ENCODE measurements at regions not wholly inside any gene's neighbourhood (a gene's known extent, or its start where the extent isn't known, plus 50 kb on each side); places are given as distances from the start of the nearest gene placed in this dataset.

DNA sequence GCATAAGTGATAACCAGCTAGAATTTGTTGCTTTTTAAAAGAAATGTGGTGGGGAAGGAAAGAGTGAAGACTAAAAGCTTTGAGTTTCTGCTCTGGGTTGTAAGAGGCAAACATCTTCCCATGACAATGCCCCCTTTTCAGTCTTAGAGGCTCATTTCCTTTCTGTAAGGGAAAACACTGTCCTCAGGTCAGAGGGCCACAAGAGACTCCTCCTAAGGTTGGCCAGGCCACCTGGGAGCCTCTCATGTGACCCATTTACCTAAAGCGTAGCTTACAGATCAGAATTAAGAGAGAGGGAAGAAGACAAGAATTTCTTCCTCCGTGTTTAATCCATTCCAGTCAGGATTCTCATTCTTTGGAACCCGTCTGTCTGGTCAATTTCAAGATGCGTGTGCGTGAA is 220.4 kb upstream of the HEY2 start:
- Histone ChIP-seq H3K36me3 (no peaks in the 10 kb centered on the region), H3K27me3 (no peaks in the 10 kb centered on the region; the same call in 1 of the 2 replicates), H3K4me3 (no peak overlapping the region), H3K27ac (no peak overlapping the region), H3K4me1 (peaks cover 11% of the 10 kb centered on the region; the same call in 1 of the 2 replicates), H3K9me3 (replicated peaks) (no peaks in the 10 kb centered on the region)
- no peak for DNase-seq

DNA sequence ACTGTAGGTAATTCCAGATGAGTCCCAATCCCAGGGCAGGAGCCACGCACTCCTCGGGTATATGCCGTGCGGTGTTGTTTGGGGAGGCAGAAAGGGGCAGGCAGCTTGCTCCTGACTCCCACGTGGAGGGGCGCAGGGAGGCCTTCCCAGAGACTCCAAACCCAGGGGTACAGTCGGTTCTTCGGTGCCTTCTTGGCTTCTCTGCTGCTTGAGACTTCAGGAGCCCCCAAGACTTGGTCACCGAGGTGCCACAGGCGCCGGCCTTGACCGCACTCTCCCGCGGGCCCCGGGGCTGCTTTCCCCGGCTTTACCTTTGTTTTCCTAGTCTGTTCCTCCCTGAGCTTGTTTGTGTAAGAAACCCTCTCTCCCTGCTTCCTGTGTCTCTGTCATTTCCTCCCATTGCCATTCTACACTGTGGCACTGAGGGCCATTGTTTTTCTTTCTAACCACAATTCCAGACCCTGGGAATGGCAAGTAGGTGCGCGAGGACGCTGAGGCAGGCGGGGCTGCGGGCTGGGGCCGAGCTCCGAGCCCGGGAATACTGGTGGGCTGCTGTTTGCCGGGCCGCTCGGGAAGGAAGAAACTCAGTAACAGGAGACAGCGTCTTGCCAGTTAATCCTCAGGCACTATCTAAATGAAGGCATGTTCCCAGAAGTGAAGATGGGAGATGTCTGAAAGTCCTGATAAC is 215.6 kb upstream of the HEY2 start:
- peaks cover 5% of the 10 kb centered on the region; the same call in 1 of the 2 replicates for H3K4me1 ChIP-seq
- no peaks in the 10 kb centered on the region; the same call in 1 of the 2 replicates for H3K27me3 ChIP-seq
- no peak overlapping the region for H3K27ac ChIP-seq
- peak; percentile 28 to 58 for DNase-seq
- H3K4me3 ChIP-seq = peak overlapping the region; percentile 46
- H3K9me3 ChIP-seq (replicated peaks) = no peaks in the 10 kb centered on the region
- H3K36me3 ChIP-seq = no peaks in the 10 kb centered on the region

DNA sequence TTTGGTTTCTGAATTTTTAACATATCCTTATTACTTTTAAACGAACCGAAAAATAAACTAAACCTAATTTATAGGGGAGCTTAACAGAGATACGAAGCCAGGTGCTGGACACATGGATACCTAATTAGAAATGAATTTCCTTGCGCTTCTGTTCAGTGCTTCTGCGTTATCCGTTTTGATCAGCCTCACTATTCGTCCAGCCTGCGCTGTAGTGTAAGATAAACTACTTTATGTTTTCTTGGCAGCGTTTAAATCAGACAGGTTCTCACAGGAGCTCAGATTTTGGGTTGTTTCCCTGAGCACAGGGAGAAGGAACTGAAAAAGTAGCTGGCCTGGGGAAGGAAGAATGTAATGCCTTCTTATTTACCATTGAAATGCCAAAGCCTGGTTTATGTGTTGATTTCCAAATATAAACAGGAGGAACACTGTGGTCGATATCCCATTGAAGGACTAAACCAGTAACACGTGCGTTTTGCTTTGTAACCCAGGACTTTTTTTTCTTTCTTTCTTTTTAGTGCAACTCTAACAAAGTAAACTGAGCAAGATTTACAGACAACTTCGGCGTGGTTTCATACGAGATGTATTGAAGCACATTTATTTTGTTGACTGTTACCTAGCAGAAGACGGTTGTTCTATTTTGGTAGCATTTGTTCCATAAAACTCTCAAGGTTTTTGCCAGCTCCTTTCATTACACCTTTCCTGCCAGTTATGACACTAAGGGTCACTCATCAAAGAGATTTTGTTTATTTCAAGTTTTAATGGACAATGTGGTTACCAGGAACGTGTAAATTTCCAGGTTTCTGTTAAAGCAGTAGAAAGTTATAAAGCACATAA is 214.8 kb upstream of the HEY2 start:
- Histone ChIP-seq H3K36me3 (no peaks in the 10 kb centered on the region), H3K27ac (no peak overlapping the region), H3K9me3 (replicated peaks) (no peaks in the 10 kb centered on the region), H3K4me1 (peaks cover 5% of the 10 kb centered on the region; the same call in 1 of the 2 replicates), H3K27me3 (no peaks in the 10 kb centered on the region; the same call in 1 of the 2 replicates), H3K4me3 (peak overlapping the region; percentile 46)
- no peak for DNase-seq

DNA sequence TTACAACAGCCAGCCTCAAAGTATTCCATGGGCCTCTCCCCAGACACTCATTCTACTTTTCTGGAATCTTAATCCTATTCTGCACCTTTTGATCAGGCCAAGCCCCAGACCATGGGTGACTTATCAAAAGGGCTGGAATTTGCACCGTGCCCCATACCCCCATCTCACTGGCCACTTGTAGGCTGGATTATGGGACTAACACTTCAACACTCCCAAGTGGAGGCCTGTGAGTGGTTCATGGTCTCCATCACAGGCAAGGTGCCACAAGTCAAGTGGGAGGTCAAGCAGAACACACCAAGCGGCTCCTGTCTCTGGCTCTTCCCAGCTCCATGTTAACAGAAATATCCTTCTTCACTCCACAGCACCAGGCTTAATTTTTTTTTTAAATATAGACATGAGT is 212.3 kb upstream of the HEY2 start:
- H3K27me3 ChIP-seq = no peaks in the 10 kb centered on the region; the same call in 1 of the 2 replicates
- no peaks in the 10 kb centered on the region for H3K36me3 ChIP-seq
- no peak overlapping the region for H3K27ac ChIP-seq
- H3K4me1 ChIP-seq = peaks cover 5% of the 10 kb centered on the region; the same call in 1 of the 2 replicates
- H3K4me3 ChIP-seq = no peak overlapping the region
- DNase-seq = no peak
- H3K9me3 ChIP-seq (replicated peaks) = no peaks in the 10 kb centered on the region

DNA sequence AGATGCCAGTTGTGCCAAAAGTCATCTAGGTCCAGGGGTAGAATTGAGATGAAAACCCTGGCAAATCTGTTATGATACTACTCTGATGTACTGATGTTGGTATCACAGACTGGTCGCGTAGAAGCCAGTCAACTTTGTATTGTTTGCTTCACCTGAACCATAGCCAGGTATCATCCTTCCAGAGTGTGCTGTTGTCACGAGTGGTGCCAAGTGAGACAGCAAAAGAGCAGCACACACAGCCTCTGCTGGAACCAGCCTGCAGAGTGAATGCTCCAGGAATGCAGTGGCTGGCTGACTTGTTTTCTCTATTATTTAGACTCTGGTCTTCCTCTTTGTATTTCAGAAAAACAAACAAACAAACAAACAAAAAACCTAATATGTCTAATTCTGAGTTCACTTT is 209.5 kb upstream of the HEY2 start:
- H3K4me3 ChIP-seq = no peak overlapping the region
- H3K9me3 ChIP-seq (replicated peaks) = no peaks in the 10 kb centered on the region
- no peaks in the 10 kb centered on the region for H3K4me1 ChIP-seq
- DNase-seq = no peak
- no peaks in the 10 kb centered on the region for H3K36me3 ChIP-seq
- H3K27ac ChIP-seq = no peak overlapping the region
- no peaks in the 10 kb centered on the region for H3K27me3 ChIP-seq

DNA sequence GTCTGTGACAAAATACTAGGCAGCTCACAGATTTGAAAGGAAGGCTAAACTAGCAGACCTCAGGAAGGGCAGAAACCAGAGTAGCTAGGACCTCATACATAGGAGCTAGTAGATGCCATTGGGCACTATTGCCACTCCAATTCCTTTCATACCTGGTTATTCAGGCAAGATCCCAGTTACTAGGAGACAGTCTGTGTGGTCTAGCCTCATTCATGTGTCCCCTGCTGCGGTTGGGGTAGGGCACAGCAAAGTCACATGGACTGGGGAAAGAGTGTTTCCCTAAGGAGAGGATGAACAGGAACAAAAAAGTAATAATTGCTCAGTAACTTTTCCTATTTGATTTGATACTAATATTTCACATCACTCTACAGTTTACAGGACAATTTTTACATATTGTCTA is 204.6 kb upstream of the HEY2 start:
- no peaks in the 10 kb centered on the region; the same call in 1 of the 2 replicates for H3K27me3 ChIP-seq
- peaks cover 2% of the 10 kb centered on the region; the same call in 1 of the 2 replicates for H3K9me3 ChIP-seq (replicated peaks)
- no peak for DNase-seq
- H3K4me3 ChIP-seq = no peak overlapping the region
- no peak overlapping the region for H3K27ac ChIP-seq
- H3K4me1 ChIP-seq = 0 out of 2 replicates have a peak, but pooled peaks cover 3% of the 10 kb centered on the region
- H3K36me3 ChIP-seq = no peaks in the 10 kb centered on the region

DNA sequence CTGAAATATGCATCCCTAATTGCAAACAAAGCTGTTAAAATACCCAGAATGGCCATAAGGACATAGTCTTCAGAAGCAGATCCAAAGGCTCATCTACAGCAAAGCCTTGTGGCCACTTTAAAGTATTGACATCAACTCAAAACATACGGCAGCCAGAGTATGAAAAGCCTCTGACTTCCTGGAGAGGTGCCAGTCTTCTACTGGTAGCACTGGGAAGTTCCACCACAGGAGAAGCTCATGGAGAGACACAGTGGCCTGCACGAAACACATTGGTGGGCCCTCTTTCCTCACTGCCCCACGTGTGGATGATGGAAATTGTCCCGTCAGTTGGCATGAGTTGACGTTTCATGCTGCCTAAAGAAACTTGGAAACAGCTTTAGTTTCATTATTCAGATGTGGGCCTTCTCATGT is 202.6 kb upstream of the HEY2 start:
- Histone ChIP-seq H3K27me3 (no peaks in the 10 kb centered on the region; the same call in 1 of the 2 replicates), H3K4me1 (0 out of 2 replicates have a peak, but pooled peaks cover 3% of the 10 kb centered on the region), H3K9me3 (replicated peaks) (peaks cover 2% of the 10 kb centered on the region; the same call in 1 of the 2 replicates), H3K27ac (no peak overlapping the region), H3K36me3 (no peaks in the 10 kb centered on the region), H3K4me3 (no peak overlapping the region)
- DNase-seq = no peak

DNA sequence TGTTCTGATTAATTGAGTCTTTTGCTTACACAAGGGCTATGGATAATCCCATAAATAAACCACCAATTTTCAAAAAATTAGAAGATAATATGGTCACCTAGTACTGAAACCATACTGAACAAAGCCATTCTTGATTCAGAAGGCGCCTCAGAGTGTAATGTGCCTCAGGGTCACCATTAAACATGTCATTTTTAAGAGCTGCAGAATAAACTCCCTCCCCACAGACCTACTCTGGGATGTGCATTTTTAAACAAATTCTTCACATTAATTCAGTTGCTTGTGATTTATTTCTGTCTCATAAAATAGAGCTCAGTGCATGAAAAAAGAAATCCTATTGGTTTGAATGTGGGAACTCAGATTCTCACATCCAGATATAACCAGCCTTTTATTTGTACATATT is 202.1 kb upstream of the HEY2 start:
- Histone ChIP-seq H3K27me3 (no peaks in the 10 kb centered on the region; the same call in 1 of the 2 replicates), H3K4me1 (0 out of 2 replicates have a peak, but pooled peaks cover 3% of the 10 kb centered on the region), H3K4me3 (no peak overlapping the region), H3K36me3 (no peaks in the 10 kb centered on the region), H3K9me3 (replicated peaks) (peaks cover 2% of the 10 kb centered on the region; the same call in 1 of the 2 replicates), H3K27ac (no peak overlapping the region)
- DNase-seq = no peak

DNA sequence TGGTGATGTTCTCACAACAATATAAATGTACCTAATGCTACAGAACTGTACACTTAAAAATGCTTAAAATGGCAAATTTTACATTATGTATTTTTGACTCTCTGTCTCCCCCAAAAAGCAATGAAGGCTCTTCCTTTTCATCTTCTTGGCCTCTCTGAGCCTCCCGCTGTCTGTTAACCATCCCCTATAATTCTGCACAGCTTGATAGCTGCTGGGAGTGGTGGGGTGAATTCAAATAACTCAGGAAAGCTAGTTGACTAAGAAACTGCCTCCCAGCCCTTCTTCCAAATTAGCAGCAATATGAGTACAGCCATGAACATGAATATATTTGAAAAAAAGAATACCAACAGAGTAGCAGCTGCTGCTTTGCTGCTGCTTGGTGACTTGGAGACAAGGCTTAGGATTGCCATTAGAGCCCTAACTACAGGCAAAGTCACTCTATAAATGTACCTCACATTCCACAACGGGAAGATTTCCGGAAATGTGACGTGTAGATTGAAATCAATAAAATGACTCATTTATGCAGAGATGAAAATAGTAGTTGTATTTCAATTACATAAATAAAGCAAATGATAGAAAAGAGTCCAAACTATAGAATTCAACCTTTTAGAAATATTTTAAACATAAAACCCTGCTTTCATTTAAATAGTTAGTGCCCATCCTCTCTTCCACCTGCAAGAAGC is 200.1 kb upstream of the HEY2 start:
- H3K4me1 ChIP-seq = 0 out of 2 replicates have a peak, but pooled peaks cover 3% of the 10 kb centered on the region
- DNase-seq = no peak
- H3K9me3 ChIP-seq (replicated peaks) = peaks cover 2% of the 10 kb centered on the region; the same call in 1 of the 2 replicates
- H3K4me3 ChIP-seq = no peak overlapping the region
- H3K36me3 ChIP-seq = no peaks in the 10 kb centered on the region
- no peaks in the 10 kb centered on the region; the same call in 1 of the 2 replicates for H3K27me3 ChIP-seq
- H3K27ac ChIP-seq = no peak overlapping the region

DNA sequence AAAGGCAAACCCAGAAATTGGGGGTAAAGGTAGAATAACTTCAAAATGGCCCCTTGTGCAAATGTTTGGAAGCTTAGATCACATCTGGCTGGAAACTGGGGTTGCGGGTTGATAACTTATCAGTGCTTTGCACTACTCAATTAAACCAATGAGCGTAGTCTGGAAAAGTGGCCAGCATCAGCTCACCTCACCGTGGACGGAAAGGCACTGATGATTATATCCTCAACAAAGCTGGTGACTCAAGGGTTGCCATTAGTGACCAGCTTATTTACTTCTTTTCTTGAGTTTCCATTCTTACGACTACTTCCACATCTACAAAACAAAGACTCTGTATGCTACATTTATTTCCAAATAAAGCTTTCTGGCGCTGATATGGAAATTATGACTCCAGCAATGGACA is 198.5 kb upstream of the HEY2 start:
- H3K4me1 ChIP-seq = 0 out of 2 replicates have a peak, but pooled peaks cover 3% of the 10 kb centered on the region
- H3K4me3 ChIP-seq = no peak overlapping the region
- no peak overlapping the region for H3K27ac ChIP-seq
- H3K36me3 ChIP-seq = no peaks in the 10 kb centered on the region
- no peaks in the 10 kb centered on the region; the same call in 1 of the 2 replicates for H3K27me3 ChIP-seq
- peaks cover 2% of the 10 kb centered on the region; the same call in 1 of the 2 replicates for H3K9me3 ChIP-seq (replicated peaks)
- DNase-seq = no peak

DNA sequence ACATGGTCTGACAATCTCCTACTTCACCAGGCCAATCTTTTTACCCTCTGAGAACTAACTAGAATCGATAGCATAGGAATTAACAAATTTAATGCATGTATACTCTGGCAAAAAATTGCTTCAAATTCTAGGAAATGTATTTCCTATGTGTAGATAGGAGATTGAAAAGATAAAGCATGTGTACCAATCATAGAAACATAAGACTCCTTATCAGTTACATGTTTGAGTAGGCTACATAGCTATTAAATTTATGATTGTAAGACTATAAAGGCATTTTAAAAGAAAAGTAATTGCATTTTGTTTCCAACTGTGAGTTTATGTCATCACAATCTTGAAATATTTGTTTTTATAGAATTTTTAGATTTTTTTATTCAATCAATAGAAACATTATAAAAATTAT is 196.6 kb upstream of the HEY2 start:
- no peak overlapping the region for H3K27ac ChIP-seq
- H3K27me3 ChIP-seq = no peaks in the 10 kb centered on the region
- H3K9me3 ChIP-seq (replicated peaks) = no peaks in the 10 kb centered on the region
- no peaks in the 10 kb centered on the region for H3K4me1 ChIP-seq
- no peaks in the 10 kb centered on the region for H3K36me3 ChIP-seq
- no peak overlapping the region for H3K4me3 ChIP-seq
- no peak for DNase-seq

DNA sequence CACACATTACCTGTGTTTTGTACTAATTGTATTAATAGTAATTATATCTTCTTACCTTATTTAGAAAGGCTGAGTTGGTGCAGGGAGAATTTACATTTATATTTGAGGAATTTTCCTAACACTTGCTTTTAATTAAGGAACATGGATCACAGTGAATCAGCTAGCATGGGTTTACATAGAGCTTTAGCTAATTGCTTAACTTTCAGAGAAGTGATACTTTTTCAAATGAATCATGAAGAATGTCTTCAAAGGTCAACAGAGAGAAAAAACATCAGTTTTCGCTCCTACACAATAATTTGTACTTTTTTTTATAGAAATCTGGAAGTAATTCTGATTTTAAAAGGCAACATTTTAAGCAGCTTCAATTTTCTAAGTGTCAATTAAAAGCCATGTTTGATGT is 195.0 kb upstream of the HEY2 start:
- H3K27ac ChIP-seq = no peak overlapping the region
- H3K36me3 ChIP-seq = no peaks in the 10 kb centered on the region
- no peak overlapping the region for H3K4me3 ChIP-seq
- no peaks in the 10 kb centered on the region for H3K9me3 ChIP-seq (replicated peaks)
- DNase-seq = no peak
- H3K27me3 ChIP-seq = no peaks in the 10 kb centered on the region
- peaks cover 4% of the 10 kb centered on the region; the same call in 1 of the 2 replicates for H3K4me1 ChIP-seq

DNA sequence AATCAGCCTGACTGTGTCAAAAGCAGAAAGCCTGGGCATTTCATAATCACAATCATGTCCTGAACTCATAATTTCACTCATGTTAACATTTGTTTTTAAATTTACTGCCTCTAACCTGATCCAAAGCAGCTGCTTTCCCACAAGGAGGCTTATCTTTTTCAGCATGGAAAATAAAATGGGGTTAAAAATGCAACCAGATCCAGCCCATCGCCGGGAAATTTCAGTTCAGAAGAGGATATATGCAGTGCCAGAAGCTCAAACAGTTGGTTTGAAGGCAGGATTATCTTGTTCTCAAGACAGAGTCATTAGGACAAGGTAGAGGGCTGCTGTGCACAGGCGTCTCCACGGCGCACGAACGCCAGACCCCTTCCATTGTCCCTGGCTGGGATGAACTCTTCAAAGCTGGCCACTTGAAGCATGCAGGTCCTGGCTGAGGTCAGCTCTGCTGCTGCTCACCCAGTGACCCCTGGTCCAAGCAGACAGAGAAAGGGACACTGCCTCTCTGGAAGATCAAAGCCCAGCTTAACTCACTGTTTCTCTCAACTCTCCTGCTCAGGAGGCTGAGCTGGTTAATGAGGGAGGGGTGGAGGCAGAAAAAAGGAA is 191.1 kb upstream of the HEY2 start:
- no peak overlapping the region for H3K4me3 ChIP-seq
- peaks cover 4% of the 10 kb centered on the region; the same call in 1 of the 2 replicates for H3K4me1 ChIP-seq
- H3K27ac ChIP-seq = no peak overlapping the region
- H3K9me3 ChIP-seq (replicated peaks) = no peaks in the 10 kb centered on the region
- no peaks in the 10 kb centered on the region for H3K27me3 ChIP-seq
- peak; percentile 8 to 54 for DNase-seq
- no peaks in the 10 kb centered on the region for H3K36me3 ChIP-seq

DNA sequence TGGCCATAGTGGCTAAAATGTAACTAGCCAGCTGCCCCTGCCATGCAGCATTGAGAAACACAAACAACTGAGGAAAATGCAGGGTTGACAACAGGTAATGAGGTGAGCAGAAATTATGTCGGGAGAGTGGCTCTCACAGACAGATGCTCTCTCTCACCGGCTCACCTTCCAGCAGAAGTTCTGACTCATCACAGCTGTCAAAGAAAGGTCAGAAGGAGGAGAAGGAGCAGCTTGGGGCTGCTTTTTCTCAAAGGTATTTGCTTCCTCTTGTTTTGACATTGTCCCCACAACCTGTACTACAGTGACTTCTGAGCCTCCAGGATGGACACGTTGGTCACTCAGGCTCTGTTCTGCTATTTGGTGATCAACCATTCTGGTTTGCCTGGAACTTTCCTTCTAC is 190.5 kb upstream of the HEY2 start:
- H3K27me3 ChIP-seq = no peaks in the 10 kb centered on the region
- no peaks in the 10 kb centered on the region for H3K36me3 ChIP-seq
- no peaks in the 10 kb centered on the region for H3K9me3 ChIP-seq (replicated peaks)
- H3K4me3 ChIP-seq = no peak overlapping the region
- DNase-seq = peak in 1 of 2 experiments; percentile 13
- peaks cover 4% of the 10 kb centered on the region; the same call in 1 of the 2 replicates for H3K4me1 ChIP-seq
- H3K27ac ChIP-seq = no peak overlapping the region
